ENCODE measurements at regions not wholly inside any gene's neighbourhood (a gene's known extent, or its start where the extent isn't known, plus 50 kb on each side); places are given as distances from the start of the nearest gene placed in this dataset.

DNA sequence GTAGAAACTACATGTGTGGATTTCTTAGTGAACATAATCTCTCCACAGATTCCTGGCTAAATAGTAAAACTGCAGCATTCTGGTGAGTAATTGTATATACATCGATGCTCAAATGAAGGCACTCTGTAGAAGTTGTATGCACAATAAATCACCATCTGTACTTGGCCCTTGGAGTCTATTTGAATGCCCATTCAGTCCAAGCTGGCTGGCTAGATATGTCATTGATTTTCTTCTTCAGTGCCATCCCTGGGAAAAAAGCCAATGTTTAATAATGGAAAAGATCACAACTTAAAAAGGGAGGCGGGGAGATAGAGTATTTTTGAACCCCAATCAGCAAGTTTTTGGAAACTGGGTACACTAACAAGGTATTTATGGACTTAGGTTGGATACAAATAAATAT is 381.0 kb upstream of the TEX13C start:
- no peak for TF ChIP-seq TAF1 (IDR thresholded peaks at IDR 0.05; ENCODE audit: borderline replicate concordance, insufficient read depth, low read length)
- no peak for TF ChIP-seq POLR2AphosphoS5 (IDR thresholded peaks at IDR 0.05; ENCODE audit: low read depth, low read length)
- no peak for TF ChIP-seq SIN3A (IDR thresholded peaks at IDR 0.05; ENCODE audit: borderline replicate concordance, insufficient read depth, low read length)
- TF ChIP-seq, protein P1, sequence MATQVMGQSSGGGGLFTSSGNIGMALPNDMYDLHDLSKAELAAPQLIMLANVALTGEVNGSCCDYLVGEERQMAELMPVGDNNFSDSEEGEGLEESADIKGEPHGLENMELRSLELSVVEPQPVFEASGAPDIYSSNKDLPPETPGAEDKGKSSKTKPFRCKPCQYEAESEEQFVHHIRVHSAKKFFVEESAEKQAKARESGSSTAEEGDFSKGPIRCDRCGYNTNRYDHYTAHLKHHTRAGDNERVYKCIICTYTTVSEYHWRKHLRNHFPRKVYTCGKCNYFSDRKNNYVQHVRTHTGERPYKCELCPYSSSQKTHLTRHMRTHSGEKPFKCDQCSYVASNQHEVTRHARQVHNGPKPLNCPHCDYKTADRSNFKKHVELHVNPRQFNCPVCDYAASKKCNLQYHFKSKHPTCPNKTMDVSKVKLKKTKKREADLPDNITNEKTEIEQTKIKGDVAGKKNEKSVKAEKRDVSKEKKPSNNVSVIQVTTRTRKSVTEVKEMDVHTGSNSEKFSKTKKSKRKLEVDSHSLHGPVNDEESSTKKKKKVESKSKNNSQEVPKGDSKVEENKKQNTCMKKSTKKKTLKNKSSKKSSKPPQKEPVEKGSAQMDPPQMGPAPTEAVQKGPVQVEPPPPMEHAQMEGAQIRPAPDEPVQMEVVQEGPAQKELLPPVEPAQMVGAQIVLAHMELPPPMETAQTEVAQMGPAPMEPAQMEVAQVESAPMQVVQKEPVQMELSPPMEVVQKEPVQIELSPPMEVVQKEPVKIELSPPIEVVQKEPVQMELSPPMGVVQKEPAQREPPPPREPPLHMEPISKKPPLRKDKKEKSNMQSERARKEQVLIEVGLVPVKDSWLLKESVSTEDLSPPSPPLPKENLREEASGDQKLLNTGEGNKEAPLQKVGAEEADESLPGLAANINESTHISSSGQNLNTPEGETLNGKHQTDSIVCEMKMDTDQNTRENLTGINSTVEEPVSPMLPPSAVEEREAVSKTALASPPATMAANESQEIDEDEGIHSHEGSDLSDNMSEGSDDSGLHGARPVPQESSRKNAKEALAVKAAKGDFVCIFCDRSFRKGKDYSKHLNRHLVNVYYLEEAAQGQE (IDR thresholded peaks at IDR 0.05; ENCODE audit: insufficient read depth in 1 of 2, low read depth in 2 of 2, low read length in 2 of 2) = no peak
- no peak for TF ChIP-seq FOXP2 (optimal IDR thresholded peaks at IDR 0.05; ENCODE audit: borderline replicate concordance, extremely low read depth, extremely low read length, insufficient read depth)

DNA sequence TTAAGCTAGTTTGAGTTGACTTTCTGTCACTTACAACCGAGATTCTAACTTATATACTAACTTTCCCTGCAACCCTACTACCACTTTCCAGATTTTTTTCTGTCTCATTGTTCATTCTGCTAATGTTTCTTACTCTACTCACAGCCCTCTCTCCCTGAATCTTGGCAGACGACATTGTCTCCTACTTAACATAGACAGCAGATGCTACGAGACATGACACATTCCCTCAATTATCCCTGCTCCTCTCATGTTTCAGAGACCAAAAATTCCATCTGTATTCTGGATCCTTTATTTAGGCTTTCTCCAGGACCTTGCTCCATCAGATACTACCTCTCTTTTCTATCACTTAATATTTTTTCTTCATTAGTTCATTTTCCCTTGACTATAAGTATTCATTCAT is 379.1 kb upstream of the TEX13C start:
- TF ChIP-seq TAF1 (IDR thresholded peaks at IDR 0.05; ENCODE audit: borderline replicate concordance, insufficient read depth, low read length) = no peak
- TF ChIP-seq, protein P1 (IDR thresholded peaks at IDR 0.05; ENCODE audit: insufficient read depth in 1 of 2, low read depth in 2 of 2, low read length in 2 of 2) = no peak
- no peak for TF ChIP-seq SIN3A (IDR thresholded peaks at IDR 0.05; ENCODE audit: borderline replicate concordance, insufficient read depth, low read length)
- no peak for TF ChIP-seq POLR2AphosphoS5 (IDR thresholded peaks at IDR 0.05; ENCODE audit: low read depth, low read length)
- no peak for TF ChIP-seq FOXP2 (optimal IDR thresholded peaks at IDR 0.05; ENCODE audit: borderline replicate concordance, extremely low read depth, extremely low read length, insufficient read depth)

DNA sequence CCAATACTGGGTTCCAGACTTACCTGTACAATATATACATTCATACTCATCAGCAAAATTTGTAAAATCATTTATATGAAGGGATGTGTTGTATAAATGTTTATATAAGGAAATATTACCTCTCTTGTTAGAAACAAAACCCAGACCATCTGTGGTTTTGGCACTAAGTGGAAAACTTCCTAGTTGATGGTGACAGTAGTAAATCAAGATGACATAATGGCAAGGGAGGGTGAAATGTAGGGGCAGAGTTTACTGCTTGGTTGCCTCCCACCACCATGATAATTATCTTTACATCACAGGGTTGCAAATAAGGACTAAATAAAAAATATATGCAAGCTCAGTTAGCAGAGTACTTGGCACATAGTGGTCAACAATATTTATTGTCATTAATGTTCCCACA is 365.3 kb upstream of the TEX13C start:
- TF ChIP-seq SIN3A (IDR thresholded peaks at IDR 0.05; ENCODE audit: borderline replicate concordance, insufficient read depth, low read length) (no peak), TAF1 (IDR thresholded peaks at IDR 0.05; ENCODE audit: borderline replicate concordance, insufficient read depth, low read length) (no peak), POLR2AphosphoS5 (IDR thresholded peaks at IDR 0.05; ENCODE audit: low read depth, low read length) (no peak), FOXP2 (optimal IDR thresholded peaks at IDR 0.05; ENCODE audit: borderline replicate concordance, extremely low read depth, extremely low read length, insufficient read depth) (no peak)
- TF ChIP-seq, protein P1 (IDR thresholded peaks at IDR 0.05; ENCODE audit: insufficient read depth in 1 of 2, low read depth in 2 of 2, low read length in 2 of 2) = no peak

DNA sequence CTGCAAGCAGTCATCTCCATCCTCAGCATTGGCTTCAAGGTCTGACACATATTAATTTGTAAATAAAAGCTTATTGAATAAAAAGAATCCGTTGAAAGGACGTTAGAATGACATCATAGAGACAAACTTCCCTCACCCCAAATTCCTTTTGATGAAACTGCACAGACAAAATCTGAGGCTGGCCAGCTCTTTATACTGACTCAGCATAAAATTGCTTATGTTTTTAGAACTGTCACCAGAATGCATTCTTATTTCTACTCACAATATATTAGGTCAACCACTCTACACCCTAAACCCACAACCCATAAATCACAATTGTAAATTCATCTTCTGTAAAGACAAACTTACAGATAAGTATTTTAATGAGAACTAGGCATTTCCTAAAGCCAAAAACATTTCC is 359.2 kb upstream of the TEX13C start:
- TF ChIP-seq, protein P1 (IDR thresholded peaks at IDR 0.05; ENCODE audit: insufficient read depth in 1 of 2, low read depth in 2 of 2, low read length in 2 of 2) = no peak
- no peak for TF ChIP-seq FOXP2 (optimal IDR thresholded peaks at IDR 0.05; ENCODE audit: borderline replicate concordance, extremely low read depth, extremely low read length, insufficient read depth)
- no peak for TF ChIP-seq POLR2AphosphoS5 (IDR thresholded peaks at IDR 0.05; ENCODE audit: low read depth, low read length)

DNA sequence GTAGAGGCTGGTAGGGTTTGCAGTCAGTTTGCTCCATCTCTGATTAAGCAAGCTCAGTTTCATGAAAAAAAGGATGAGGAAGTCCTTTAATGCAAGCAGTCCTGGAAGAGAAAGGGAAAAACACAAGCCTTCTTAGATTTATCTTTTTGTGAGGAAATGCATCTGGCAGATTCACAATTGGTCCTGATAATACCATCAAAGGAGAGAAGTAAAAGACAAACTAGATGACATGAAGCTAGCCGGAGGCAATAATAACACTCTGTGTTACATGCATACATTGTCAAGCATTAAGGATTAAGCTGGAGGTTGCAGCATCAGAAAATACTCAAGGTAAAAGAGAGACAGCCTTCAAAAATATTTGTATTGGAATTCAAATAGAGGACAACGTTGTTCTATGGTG is 356.0 kb upstream of the TEX13C start, which contains the start of gene TENM1:
Gene TENM1, minus strand, starts transcription at position 101 of the 400 bp plus-strand sequence.
- TF ChIP-seq POLR2AphosphoS5 (IDR thresholded peaks at IDR 0.05; ENCODE audit: low read depth, low read length) = no peak
- TF ChIP-seq, protein P1 (IDR thresholded peaks at IDR 0.05; ENCODE audit: insufficient read depth in 1 of 2, low read depth in 2 of 2, low read length in 2 of 2) = no peak
- no peak for TF ChIP-seq FOXP2 (optimal IDR thresholded peaks at IDR 0.05; ENCODE audit: borderline replicate concordance, extremely low read depth, extremely low read length, insufficient read depth)
- TF ChIP-seq SIN3A (IDR thresholded peaks at IDR 0.05; ENCODE audit: borderline replicate concordance, insufficient read depth, low read length) = no peak
- no peak for TF ChIP-seq TAF1 (IDR thresholded peaks at IDR 0.05; ENCODE audit: borderline replicate concordance, insufficient read depth, low read length)
